ENCODE measurements at regions not wholly inside any gene's neighbourhood (a gene's known extent, or its start where the extent isn't known, plus 50 kb on each side); places are given as distances from the start of the nearest gene placed in this dataset.
"Not testable (repeated sequence)": the region's sequence is repeated elsewhere in the genome, so short reads cannot be mapped to it uniquely, and the experiment has no call there.

GRCh38 chr1:222049661-222050060 lies 307.8 kb upstream of the DUSP10 start:
- H3K9me3 Mint-ChIP-seq; H3K27ac ChIP-seq (ENCODE audit: low read depth, low read length); H3K4me3 ChIP-seq (ENCODE audit: low read length); H3K27me3 Mint-ChIP-seq; ATAC-seq; H3K27me3 ChIP-seq (ENCODE audit: control insufficient read depth in 2 of 2, insufficient read depth in 2 of 2, low read length in 2 of 2); H3K9me3 ChIP-seq (ENCODE audit: control insufficient read depth in 2 of 3, low read length in 3 of 3); H3K36me3 ChIP-seq (ENCODE audit: control insufficient read depth in 2 of 3, insufficient read depth in 3 of 3, low read length in 3 of 3); H3K4me3 Mint-ChIP-seq; H3K36me3 Mint-ChIP-seq; H3K27ac Mint-ChIP-seq; POLR2A ChIA-PET; H3K4me1 ChIP-seq (ENCODE audit: control insufficient read depth in 2 of 2, insufficient read depth in 2 of 2, low read length in 2 of 2); DNase-seq; intact Hi-C loops (cut with micrococcal nuclease): not testable (repeated sequence)
- CTCF ChIA-PET: interaction anchor here (0.7 kb wide), 1 partner anchor 1634 kb away, joined by 3 read pairs; no protein-coding TSS in a partner anchor
- H3K4me1 Mint-ChIP-seq: peaks cover 0 to 12% (median 0%) of the 10 kb centered on the region in 7 donors

- no peak overlapping the region for H3K4me3 ChIP-seq (ENCODE audit: low read length)
- intact Hi-C loops (cut with micrococcal nuclease): no loop called here
These were observed 307.3 kb upstream of the DUSP10 start for GRCh38 chr1:222049176-222049575.

GRCh38 chr1:222048094-222048595 lies 306.3 kb upstream of the DUSP10 start:
- Mint-ChIP-seq H3K27ac (no peak overlapping the region), H3K27me3 (peaks cover 0 to 6% (median 0%) of the 10 kb centered on the region in 5 donors), H3K4me1 (peaks cover 0 to 12% (median 0%) of the 10 kb centered on the region in 7 donors), H3K4me3 (no peak overlapping the region), H3K36me3 (no peaks in the 10 kb centered on the region), H3K9me3 (peaks cover 0 to 2% (median 0%) of the 10 kb centered on the region in 11 donors)
- Histone ChIP-seq H3K36me3 (ENCODE audit: control insufficient read depth in 2 of 3, insufficient read depth in 3 of 3, low read length in 3 of 3) (no peaks in the 10 kb centered on the region), H3K4me1 (ENCODE audit: control insufficient read depth in 2 of 2, insufficient read depth in 2 of 2, low read length in 2 of 2) (no peaks in the 10 kb centered on the region), H3K4me3 (ENCODE audit: low read length) (no peak overlapping the region), H3K9me3 (ENCODE audit: control insufficient read depth in 2 of 3, low read length in 3 of 3) (no peaks in the 10 kb centered on the region), H3K27me3 (ENCODE audit: control insufficient read depth in 2 of 2, insufficient read depth in 2 of 2, low read length in 2 of 2) (no peaks in the 10 kb centered on the region), H3K27ac (ENCODE audit: low read depth, low read length) (no peak overlapping the region)
- DNase-seq (no peak), ATAC-seq (no peak)
- ChIA-PET POLR2A (no interaction called here), CTCF (no interaction called here)
- intact Hi-C loops (cut with micrococcal nuclease): no loop called here

More at GRCh38 chr1:222049176-222049575, 307.3 kb upstream of the DUSP10 start:
- Histone ChIP-seq H3K27ac (ENCODE audit: low read depth, low read length) (no peak overlapping the region), H3K4me1 (ENCODE audit: control insufficient read depth in 2 of 2, insufficient read depth in 2 of 2, low read length in 2 of 2) (no peaks in the 10 kb centered on the region), H3K27me3 (ENCODE audit: control insufficient read depth in 2 of 2, insufficient read depth in 2 of 2, low read length in 2 of 2) (no peaks in the 10 kb centered on the region), H3K36me3 (ENCODE audit: control insufficient read depth in 2 of 3, insufficient read depth in 3 of 3, low read length in 3 of 3) (no peaks in the 10 kb centered on the region), H3K9me3 (ENCODE audit: control insufficient read depth in 2 of 3, low read length in 3 of 3) (no peaks in the 10 kb centered on the region)
- no peak for DNase-seq
- no peak overlapping the region for H3K27ac Mint-ChIP-seq
- H3K36me3 Mint-ChIP-seq: no peaks in the 10 kb centered on the region
- H3K4me1 Mint-ChIP-seq: peaks cover 0 to 12% (median 0%) of the 10 kb centered on the region in 7 donors
- ATAC-seq: no peak
- peaks cover 0 to 2% (median 0%) of the 10 kb centered on the region in 11 donors for H3K9me3 Mint-ChIP-seq
- H3K27me3 Mint-ChIP-seq: peaks cover 0 to 6% (median 0%) of the 10 kb centered on the region in 5 donors
- POLR2A ChIA-PET: no interaction called here
- no peak overlapping the region for H3K4me3 Mint-ChIP-seq
- CTCF ChIA-PET: no interaction called here

GRCh38 chr1:222047366-222047765 lies 305.5 kb upstream of the DUSP10 start:
- H3K27me3 Mint-ChIP-seq: peaks cover 0 to under 1% (median 0%) of the 10 kb centered on the region in 5 donors
- Histone ChIP-seq H3K36me3 (ENCODE audit: control insufficient read depth in 2 of 3, insufficient read depth in 3 of 3, low read length in 3 of 3) (no peaks in the 10 kb centered on the region), H3K27me3 (ENCODE audit: control insufficient read depth in 2 of 2, insufficient read depth in 2 of 2, low read length in 2 of 2) (no peaks in the 10 kb centered on the region), H3K27ac (ENCODE audit: low read depth, low read length) (no peak overlapping the region), H3K4me1 (ENCODE audit: control insufficient read depth in 2 of 2, insufficient read depth in 2 of 2, low read length in 2 of 2) (no peaks in the 10 kb centered on the region), H3K9me3 (ENCODE audit: control insufficient read depth in 2 of 3, low read length in 3 of 3) (no peaks in the 10 kb centered on the region), H3K4me3 (ENCODE audit: low read length) (no peak overlapping the region)
- H3K9me3 Mint-ChIP-seq: peaks cover 0 to 2% (median 0%) of the 10 kb centered on the region in 11 donors
- DNase-seq (no peak), ATAC-seq (no peak)
- intact Hi-C loops (cut with micrococcal nuclease): no loop called here
- no peak overlapping the region for H3K4me3 Mint-ChIP-seq
- no peak overlapping the region for H3K27ac Mint-ChIP-seq
- no peaks in the 10 kb centered on the region for H3K36me3 Mint-ChIP-seq
- ChIA-PET POLR2A (no interaction called here), CTCF (no interaction called here)
- peaks cover 0 to 12% (median 0%) of the 10 kb centered on the region in 7 donors for H3K4me1 Mint-ChIP-seq

- Histone ChIP-seq H3K27ac (ENCODE audit: low read depth, low read length) (no peak overlapping the region), H3K36me3 (ENCODE audit: control insufficient read depth in 2 of 3, insufficient read depth in 3 of 3, low read length in 3 of 3) (no peaks in the 10 kb centered on the region), H3K4me1 (ENCODE audit: control insufficient read depth in 2 of 2, insufficient read depth in 2 of 2, low read length in 2 of 2) (no peaks in the 10 kb centered on the region), H3K4me3 (ENCODE audit: low read length) (no peak overlapping the region), H3K9me3 (ENCODE audit: control insufficient read depth in 2 of 3, low read length in 3 of 3) (no peaks in the 10 kb centered on the region), H3K27me3 (ENCODE audit: control insufficient read depth in 2 of 2, insufficient read depth in 2 of 2, low read length in 2 of 2) (no peaks in the 10 kb centered on the region)
- H3K4me1 Mint-ChIP-seq: peaks cover 0 to 12% (median 0%) of the 10 kb centered on the region in 7 donors
- H3K4me3 Mint-ChIP-seq: no peak overlapping the region
- intact Hi-C loops (cut with micrococcal nuclease): no loop called here
- H3K9me3 Mint-ChIP-seq: peaks cover 0 to 2% (median 0%) of the 10 kb centered on the region in 11 donors
- no peaks in the 10 kb centered on the region for H3K36me3 Mint-ChIP-seq
- POLR2A ChIA-PET: no interaction called here
- H3K27me3 Mint-ChIP-seq: no peaks in the 10 kb centered on the region
- DNase-seq (no peak), ATAC-seq (no peak)
- H3K27ac Mint-ChIP-seq: no peak overlapping the region
- CTCF ChIA-PET: interaction anchor here (0.6 kb wide), 1 partner anchor 507 kb away, joined by 6 read pairs; no protein-coding TSS in a partner anchor
These were observed 304.9 kb upstream of the DUSP10 start for GRCh38 chr1:222046684-222047263.

- CTCF ChIA-PET: no interaction called here
- DNase-seq (no peak), ATAC-seq (no peak)
- H3K4me3 Mint-ChIP-seq: no peak overlapping the region
- no peaks in the 10 kb centered on the region for H3K27me3 Mint-ChIP-seq
- Histone ChIP-seq H3K4me1 (ENCODE audit: control insufficient read depth in 2 of 2, insufficient read depth in 2 of 2, low read length in 2 of 2) (no peaks in the 10 kb centered on the region), H3K9me3 (ENCODE audit: control insufficient read depth in 2 of 3, low read length in 3 of 3) (no peaks in the 10 kb centered on the region), H3K27ac (ENCODE audit: low read depth, low read length) (no peak overlapping the region), H3K36me3 (ENCODE audit: control insufficient read depth in 2 of 3, insufficient read depth in 3 of 3, low read length in 3 of 3) (no peaks in the 10 kb centered on the region), H3K27me3 (ENCODE audit: control insufficient read depth in 2 of 2, insufficient read depth in 2 of 2, low read length in 2 of 2) (no peaks in the 10 kb centered on the region), H3K4me3 (ENCODE audit: low read length) (no peak overlapping the region)
- H3K4me1 Mint-ChIP-seq: peaks cover 0 to 12% (median 0%) of the 10 kb centered on the region in 7 donors
- intact Hi-C loops (cut with micrococcal nuclease): no loop called here
- H3K9me3 Mint-ChIP-seq: peaks cover 0 to 2% (median 0%) of the 10 kb centered on the region in 11 donors
- H3K27ac Mint-ChIP-seq: no peak overlapping the region
- POLR2A ChIA-PET: no interaction called here
- no peaks in the 10 kb centered on the region for H3K36me3 Mint-ChIP-seq
These were observed 303.9 kb upstream of the DUSP10 start for GRCh38 chr1:222045786-222046185.

GRCh38 chr1:222045236-222045635 lies 303.3 kb upstream of the DUSP10 start:
- no peak overlapping the region for H3K4me3 Mint-ChIP-seq
- Histone ChIP-seq H3K4me3 (ENCODE audit: low read length) (no peak overlapping the region), H3K27ac (ENCODE audit: low read depth, low read length) (no peak overlapping the region), H3K27me3 (ENCODE audit: control insufficient read depth in 2 of 2, insufficient read depth in 2 of 2, low read length in 2 of 2) (no peaks in the 10 kb centered on the region), H3K9me3 (ENCODE audit: control insufficient read depth in 2 of 3, low read length in 3 of 3) (no peaks in the 10 kb centered on the region), H3K4me1 (ENCODE audit: control insufficient read depth in 2 of 2, insufficient read depth in 2 of 2, low read length in 2 of 2) (no peaks in the 10 kb centered on the region), H3K36me3 (ENCODE audit: control insufficient read depth in 2 of 3, insufficient read depth in 3 of 3, low read length in 3 of 3) (no peaks in the 10 kb centered on the region)
- H3K36me3 Mint-ChIP-seq: no peaks in the 10 kb centered on the region
- CTCF ChIA-PET: no interaction called here
- H3K27me3 Mint-ChIP-seq: no peaks in the 10 kb centered on the region
- peaks cover 0 to 12% (median 0%) of the 10 kb centered on the region in 7 donors for H3K4me1 Mint-ChIP-seq
- no peak for ATAC-seq
- no peak overlapping the region for H3K27ac Mint-ChIP-seq
- intact Hi-C loops (cut with micrococcal nuclease): no loop called here
- peaks cover 0 to 2% (median 0%) of the 10 kb centered on the region in 11 donors for H3K9me3 Mint-ChIP-seq
- no peak for DNase-seq
- POLR2A ChIA-PET: no interaction called here

Measured in naive thymus-derived CD4-positive, alpha-beta T cell (primary cell).